HG02759 (cell line): ENCODE measurements at regions not wholly inside any gene's neighbourhood (a gene's known extent, or its start where the extent isn't known, plus 50 kb on each side); places are given as distances from the start of the nearest gene placed in this dataset.
"Not testable (repeated sequence)": the region's sequence is repeated elsewhere in the genome, so short reads cannot be mapped to it uniquely, and the experiment has no call there.

Experiments used
- ATAC-seq: cut with Tn5 transposase; IDR thresholded peaks from one replicate; pipeline ENCODE4 v1.9.1; 2021; ENCODE audit warnings: mild to moderate bottlenecking, moderate library complexity; ENCODE audit not compliant: unreplicated experiment

GRCh38 chr2:4221845-4222244, 518.5 kb downstream of the DCDC2C start:
- ATAC-seq, result no peak

- ATAC-seq, result not testable (repeated sequence)
These were observed 541.0 kb downstream of the DCDC2C start for GRCh38 chr2:4244422-4244821.

GRCh38 chr2:4246364-4247131, 543.2 kb downstream of the DCDC2C start:
- ATAC-seq, result no peak

GRCh38 chr2:4247791-4248190, 544.4 kb downstream of the DCDC2C start:
- no peak for ATAC-seq

GRCh38 chr2:4255491-4255890, 552.1 kb downstream of the DCDC2C start:
- no peak for ATAC-seq

- ATAC-seq, result no peak
These were observed 553.0 kb downstream of the DCDC2C start for GRCh38 chr2:4256351-4256750.

- no peak for ATAC-seq
These were observed 555.2 kb downstream of the DCDC2C start for GRCh38 chr2:4258563-4258962.

- ATAC-seq, result no peak
These were observed 562.6 kb downstream of the DCDC2C start for GRCh38 chr2:4265936-4266335.

GRCh38 chr2:4269885-4270284, 566.5 kb downstream of the DCDC2C start:
- no peak for ATAC-seq

GRCh38 chr2:4272261-4272858, 569.0 kb downstream of the DCDC2C start:
- no peak for ATAC-seq

GRCh38 chr2:4278392-4278791, 575.0 kb downstream of the DCDC2C start:
- ATAC-seq, result no peak

- ATAC-seq, result no peak
These were observed 576.1 kb downstream of the DCDC2C start for GRCh38 chr2:4279431-4279830.

- ATAC-seq, result no peak
These were observed 588.1 kb downstream of the DCDC2C start for GRCh38 chr2:4291430-4291829.

GRCh38 chr2:4295680-4296079, 592.3 kb downstream of the DCDC2C start:
- no peak for ATAC-seq

- no peak for ATAC-seq
These were observed 597.2 kb downstream of the DCDC2C start for GRCh38 chr2:4300616-4301015.

GRCh38 chr2:4324531-4324930, 621.2 kb downstream of the DCDC2C start:
- ATAC-seq, result no peak

- ATAC-seq, result no peak
These were observed 633.5 kb downstream of the DCDC2C start for GRCh38 chr2:4336864-4337263.

- no peak for ATAC-seq
These were observed 635.0 kb downstream of the DCDC2C start for GRCh38 chr2:4338345-4338744.

- no peak for ATAC-seq
These were observed 637.2 kb downstream of the DCDC2C start for GRCh38 chr2:4340536-4340935.

GRCh38 chr2:4346628-4347027, 643.3 kb downstream of the DCDC2C start:
- no peak for ATAC-seq

- no peak for ATAC-seq
These were observed 650.3 kb downstream of the DCDC2C start for GRCh38 chr2:4353668-4354067.

GRCh38 chr2:4354164-4354563, 650.8 kb downstream of the DCDC2C start:
- no peak for ATAC-seq

- ATAC-seq, result no peak
These were observed 651.3 kb downstream of the DCDC2C start for GRCh38 chr2:4354678-4355077.
